GM18868 (cell line): ENCODE measurements at regions not wholly inside any gene's neighbourhood (a gene's known extent, or its start where the extent isn't known, plus 50 kb on each side); places are given as distances from the start of the nearest gene placed in this dataset.

Experiments used
- ATAC-seq: cut with Tn5 transposase; IDR thresholded peaks from one replicate; pipeline ENCODE4 v1.9.1; 2021; ENCODE audit warnings: mild to moderate bottlenecking, moderate library complexity; ENCODE audit not compliant: unreplicated experiment

DNA sequence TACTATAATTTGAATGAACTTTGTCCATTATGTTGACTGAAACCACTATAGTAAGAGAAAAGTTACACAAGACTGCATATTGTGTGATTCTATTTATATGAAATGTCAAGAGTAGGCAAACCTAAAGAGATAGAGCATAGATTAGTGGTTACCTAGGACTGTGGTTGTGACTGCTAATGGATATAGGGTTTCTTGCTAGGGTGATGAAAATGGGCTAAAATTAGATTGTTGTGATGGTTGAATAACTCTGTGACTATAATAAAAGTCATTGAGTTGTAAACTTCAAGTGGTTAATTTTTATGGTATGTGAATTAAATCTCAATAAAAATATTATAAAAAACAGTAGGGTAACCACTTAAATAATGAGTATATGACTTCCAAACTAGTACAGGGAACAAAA is 142.9 kb upstream of the AHR start:
- peak; percentile 30 for ATAC-seq

DNA sequence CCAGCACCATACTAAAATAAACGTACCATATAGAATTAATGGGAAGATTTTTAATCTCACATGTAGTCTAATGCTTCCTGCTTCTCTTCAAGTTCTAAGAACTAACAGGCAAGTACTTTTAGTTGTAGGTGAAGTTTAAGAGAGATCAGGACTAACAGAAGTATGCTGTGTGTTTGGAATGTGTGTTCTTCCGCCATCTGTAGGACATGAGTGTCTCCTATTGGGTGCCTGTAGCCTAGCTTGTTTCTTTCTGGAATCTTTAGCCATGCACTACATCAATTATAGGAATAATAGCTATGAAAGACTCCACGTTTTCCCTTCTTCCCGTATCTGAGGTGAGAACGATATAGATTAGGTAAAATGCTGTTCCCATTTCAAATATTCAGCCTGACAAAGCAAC is 140.2 kb upstream of the AHR start:
- no peak for ATAC-seq

DNA sequence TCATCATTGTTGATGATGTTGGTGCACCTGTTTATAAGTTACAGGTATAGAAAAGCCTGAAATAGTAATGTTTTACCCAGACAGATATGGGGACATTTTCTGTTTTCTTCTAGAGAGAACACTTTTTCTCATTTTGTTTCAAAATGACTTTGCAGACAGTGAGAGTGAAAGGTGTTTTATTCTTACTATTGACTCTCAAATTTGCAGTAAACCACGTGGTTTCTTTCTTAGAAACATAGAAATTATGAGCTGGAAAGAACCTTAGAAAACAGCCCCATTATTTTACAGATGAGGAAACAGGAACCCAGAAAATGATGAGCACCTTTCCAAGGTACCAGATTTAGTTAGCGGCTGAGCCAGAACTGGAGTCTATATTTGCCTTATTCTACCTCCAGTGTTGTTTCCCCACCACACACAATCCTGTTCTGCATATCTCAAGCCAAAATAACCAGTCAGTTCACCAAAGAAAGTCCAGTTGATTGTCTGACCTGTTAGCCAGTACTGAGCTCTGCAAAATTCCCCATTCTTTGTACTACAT is 138.9 kb upstream of the AHR start:
- peak; percentile 85 for ATAC-seq

DNA sequence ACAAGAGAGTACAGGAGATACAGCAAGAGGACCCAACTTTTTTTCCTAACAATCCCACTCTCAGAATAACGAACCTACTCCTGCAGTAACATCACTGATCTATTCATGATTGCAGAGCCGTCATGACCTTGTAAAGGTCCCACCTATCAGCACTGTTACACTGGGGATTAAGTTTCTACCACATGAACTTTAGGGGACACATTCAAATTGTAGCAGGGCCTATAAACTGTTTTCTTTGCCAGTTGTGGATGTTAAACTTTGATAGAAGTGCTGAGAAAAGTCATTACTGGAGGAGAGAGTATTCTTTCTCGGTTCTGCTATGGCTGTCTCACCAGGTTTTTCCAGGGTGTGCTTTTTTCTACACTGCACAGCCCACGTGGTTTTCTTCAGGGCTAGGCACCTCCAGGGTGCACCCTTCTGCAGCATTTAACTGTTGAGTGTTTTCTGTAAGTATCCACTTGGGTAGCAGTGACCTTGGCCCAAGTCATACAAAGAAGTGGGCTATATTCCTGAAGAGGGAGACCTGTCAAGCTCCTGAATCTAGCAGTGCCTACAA is 131.6 kb upstream of the AHR start:
- ATAC-seq = peak; percentile 99

DNA sequence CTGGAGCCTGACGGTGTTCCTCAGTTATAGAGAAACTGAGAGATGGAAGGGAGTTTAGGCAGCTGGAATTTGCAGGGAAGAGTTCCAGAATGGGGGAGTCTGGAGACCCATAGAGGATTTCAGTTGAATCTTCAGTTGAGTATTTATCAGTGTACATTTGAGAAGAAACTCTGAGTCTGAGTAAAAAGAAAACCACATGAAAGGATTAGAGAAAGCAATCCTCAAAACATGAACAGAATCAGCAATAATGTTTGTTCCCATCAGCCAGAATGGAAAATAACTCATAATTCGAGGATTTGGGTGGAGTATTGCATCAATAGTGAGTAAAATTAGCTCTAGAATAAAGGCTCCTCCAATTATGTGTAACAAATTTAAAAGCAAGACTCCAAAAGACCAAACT is 130.0 kb upstream of the AHR start:
- ATAC-seq = peak; percentile 32

DNA sequence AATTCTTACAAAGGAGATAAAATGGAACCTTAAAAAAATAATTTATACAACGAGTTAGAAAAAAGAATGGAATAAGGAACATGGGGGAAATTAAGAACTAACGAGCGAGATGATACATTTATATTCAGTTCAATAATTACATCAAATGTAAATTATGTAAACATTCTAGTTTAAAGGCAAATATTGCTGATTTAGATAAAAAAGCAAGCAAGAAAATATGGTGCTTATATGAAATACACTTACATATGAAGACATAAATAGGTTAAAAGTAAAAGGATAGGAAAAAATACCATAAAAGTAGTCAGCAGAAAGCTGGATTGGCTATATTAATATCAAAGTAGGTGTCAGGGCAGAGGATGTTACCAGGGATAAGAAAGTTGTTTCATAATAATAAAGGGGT is 127.0 kb upstream of the AHR start:
- ATAC-seq = no peak

DNA sequence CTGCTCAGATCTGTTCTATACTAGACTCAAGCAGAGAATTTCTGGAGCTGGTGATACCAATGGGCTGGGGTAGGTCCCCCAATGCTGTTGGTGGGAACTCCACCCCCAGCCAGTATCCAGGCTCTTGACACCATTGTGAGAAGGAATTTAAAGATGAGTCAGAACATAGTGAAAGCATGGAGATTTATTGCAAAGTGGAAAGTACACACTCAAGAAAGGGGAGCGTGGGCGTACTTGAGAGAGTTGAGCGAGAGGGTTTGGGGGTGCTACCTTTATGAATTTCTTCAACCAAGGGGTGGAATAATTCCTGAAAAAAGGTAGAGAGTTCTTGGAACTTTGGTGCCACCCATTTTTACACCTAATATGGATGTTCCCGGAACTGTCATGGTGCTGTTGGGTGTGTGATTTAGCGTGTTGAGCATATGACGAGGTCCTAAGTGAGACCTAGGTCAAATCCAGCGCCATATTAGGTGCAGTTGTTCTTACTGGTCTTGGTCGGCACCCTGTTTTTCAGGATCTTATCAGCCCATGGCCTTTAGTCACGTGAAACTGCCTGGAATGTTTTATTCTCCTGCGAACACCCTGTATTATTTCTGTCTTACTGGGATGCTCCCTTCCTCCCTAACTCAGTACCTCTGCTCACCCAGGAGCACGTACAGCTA is 122.0 kb upstream of the AHR start:
- ATAC-seq = no peak

DNA sequence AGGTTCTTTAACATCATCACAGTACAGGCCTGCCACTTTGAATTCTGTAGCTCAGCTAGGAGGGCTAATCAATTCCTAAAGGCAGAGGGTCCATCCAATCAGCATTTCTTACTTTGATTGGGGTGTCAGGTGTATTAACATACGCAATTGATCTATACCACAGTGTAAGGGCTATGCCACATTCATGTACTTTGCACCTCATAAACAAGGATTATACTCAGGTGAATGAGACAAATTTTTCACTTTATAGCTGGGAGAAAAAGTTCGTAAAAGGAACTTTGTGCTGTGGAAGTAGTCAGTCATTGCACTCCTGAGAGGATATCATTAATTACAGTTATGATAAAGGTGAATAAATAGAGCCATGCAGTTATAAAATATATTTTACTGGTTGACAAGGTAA is 119.9 kb upstream of the AHR start:
- no peak for ATAC-seq

DNA sequence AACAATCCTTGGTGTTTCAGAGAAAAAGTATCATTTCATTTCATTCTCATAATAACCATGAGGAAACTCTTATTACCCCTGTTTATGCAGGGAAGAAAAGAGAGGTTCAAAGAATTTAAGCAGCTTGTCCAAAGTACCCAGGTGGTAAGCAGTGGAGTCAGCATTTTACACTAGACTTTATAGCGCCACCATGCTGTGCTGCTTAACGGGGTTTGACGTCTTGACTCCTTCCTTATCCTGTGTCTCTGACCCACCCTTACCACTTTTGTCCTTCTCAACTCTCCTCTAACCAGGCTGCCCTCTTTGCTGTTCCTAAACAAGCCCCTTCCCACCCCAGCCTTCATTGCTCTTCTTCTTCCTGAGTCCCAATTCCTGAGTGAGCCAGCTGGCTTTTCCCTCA is 117.0 kb upstream of the AHR start:
- no peak for ATAC-seq

DNA sequence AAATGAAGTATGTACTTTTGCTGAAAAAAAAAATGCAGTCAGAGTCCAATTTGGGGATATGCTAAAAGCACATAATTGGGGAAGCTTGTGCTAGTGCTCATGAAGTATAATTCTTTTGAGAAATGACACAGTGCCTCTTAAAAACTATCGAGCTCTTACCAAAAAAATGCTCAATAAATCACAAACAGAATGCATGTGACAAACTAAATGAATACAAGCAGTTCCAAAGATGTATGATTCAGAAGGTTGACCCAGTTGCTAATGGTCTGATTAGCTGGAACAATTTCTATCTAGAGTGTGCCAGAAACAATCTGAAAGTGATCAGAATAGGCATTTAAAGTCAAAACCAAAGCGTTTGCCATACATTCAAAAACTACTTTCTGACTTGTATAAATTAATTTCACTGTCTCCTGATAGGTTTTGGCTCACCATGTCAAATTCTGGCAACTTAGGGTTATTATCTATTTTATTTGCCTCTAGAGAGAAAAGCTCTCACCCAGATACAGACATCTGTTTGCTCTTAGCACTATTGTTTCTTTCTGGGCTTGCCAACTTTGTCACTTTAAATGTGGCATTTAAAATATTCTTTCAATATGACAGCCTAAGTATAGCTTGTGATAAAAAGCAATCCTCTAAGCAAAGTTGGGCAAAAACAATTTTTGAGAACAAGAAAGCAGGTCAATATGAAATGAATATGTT is 114.7 kb upstream of the AHR start:
- ATAC-seq = no peak

DNA sequence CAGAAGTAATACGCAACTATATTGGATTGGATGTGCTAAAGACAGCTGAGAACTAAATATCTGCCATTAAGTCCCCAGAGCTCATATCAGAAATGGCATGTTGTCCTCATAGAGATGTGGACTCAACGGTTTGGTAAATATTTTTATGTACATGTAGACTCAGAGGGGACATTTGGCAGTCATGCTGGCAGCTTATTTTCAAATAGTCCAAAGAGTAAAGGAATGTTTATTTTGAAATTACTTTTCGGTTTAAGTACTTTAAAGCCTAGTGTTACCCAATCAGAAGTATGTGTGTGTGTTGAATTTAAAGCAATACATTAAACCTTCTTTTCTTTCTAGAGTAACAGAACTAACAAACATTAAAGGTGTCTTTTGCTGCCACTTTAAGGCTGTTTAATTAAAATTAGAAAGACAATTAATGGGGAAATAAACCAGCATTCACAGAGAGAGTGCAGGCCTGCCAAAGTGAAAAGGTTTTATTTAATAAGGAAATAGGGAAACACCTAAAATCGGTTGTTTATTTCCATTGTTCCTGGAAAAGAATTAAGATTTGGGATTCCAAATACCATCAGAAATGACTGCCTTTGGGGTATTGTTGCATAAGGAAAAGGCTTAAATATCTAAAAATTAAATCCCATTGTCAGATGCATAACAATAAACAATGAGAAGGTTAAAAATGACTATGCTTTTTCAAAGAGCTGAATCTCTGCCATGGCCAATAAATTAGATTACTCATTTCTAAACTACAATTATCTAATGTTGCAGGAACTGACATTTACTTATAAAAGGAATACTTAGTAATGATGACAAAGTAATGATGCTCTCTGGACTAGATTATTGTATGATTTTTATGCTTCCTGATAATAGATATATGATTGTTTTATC is 113.4 kb upstream of the AHR start:
- ATAC-seq = peak; percentile 44

DNA sequence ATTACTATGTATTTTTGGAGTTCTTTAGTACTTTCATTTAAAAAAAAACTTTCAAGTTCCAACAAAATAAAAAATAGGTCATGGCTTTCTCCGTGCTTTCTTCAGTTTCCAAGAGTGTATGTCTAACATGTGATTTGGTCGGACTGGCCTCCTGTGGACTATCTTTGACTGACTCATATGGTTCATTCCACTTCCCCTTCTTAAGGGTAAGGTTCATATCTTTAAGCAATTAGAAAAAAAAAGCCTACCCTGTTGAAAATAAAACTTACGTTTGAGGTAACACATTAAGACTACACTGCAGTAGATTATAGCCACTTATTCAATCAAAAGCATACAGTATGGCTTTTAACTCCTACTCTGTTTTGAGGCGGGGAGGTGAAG is 112.8 kb upstream of the AHR start:
- ATAC-seq = peak; percentile 100

DNA sequence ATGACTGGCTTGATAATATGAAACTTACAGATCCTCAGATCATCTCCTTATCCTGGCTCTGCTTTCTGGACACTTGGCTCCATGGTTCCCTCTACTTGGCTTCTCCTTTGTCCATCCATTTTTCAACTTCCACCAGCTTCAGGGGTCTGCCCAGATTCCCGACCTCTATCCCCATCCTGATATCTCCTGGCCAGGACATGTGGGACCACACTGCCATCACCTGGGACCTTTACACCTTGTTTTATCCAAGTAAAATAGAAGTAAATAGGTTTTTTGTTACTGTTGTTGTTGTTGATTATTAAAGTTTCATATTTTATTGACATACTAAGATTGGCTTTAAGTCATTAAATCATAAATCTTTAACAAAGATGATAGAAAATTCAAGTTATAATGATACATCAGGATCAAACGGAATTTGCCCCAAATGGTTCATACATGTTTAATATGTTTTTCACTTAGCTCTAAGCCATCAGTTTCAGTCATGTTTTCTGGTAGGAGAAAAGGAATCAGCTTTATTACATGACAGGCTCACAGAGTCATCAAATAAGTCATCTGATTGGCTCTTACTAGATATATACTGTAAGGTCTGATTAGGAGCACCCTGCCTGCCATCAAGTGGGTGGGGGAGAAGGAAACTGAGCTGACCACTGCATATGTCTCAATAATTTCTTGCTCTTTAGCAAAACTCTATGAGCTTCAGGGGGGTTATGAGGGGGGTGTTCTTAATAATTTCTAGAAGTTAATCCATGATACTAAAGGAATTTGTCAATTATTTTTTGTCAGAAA is 111.5 kb upstream of the AHR start:
- no peak for ATAC-seq

DNA sequence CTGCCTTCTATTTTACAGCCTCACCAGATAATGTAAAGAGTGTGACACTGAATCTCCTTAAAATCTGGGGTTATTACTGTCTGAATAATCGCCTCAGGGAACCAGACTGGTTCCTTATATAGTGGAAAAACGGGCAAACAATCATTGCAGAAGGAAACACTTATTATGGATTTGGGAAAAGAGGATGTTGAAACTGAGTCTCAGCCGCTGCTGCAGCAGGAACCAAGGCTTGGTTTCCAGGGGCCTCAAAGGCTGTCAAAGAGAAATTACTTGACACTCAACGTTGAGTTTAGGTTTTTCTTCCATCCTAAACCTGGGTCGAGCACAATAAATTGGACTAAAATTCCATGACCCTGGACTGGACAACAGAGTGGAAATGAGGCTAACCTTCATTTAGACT is 103.8 kb upstream of the AHR start:
- no peak for ATAC-seq

DNA sequence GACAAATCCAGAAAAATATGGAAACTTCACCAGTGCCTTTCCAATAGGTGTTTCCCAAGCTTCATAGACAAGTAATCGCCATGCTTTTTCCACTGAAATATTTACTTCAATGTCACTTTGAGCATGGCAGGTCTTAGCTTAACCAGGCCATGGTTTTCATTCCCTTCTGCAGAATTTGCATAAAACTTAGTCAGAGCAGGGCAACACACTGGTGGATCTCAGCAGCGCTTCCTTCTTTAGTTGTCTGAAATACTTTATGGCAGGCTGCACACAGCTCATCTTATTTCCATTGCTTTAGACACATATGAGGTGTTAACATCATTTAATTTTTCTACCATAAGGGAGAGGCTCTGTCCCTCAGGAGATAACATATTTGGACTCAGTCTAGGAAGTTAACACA is 102.9 kb upstream of the AHR start:
- ATAC-seq = peak; percentile 84

DNA sequence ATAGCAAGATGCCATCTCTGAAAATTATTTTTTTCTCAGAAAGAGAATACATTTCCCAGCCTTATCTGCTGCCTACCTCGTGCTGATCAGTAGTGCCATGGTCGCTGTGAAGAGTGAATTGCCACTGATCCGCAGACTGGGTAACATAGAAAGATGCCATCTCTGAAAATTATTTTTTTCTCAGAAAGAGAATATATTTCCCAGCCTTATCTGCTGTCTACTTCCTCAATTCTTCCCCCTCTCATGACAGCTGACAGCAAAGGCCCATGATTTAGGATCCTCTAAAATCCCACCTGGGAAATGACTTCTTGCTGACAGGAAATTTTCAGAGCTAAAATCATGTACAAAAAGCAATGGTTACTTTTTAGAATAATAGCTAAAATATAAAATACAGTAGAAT is 92.5 kb upstream of the AHR start:
- no peak for ATAC-seq

DNA sequence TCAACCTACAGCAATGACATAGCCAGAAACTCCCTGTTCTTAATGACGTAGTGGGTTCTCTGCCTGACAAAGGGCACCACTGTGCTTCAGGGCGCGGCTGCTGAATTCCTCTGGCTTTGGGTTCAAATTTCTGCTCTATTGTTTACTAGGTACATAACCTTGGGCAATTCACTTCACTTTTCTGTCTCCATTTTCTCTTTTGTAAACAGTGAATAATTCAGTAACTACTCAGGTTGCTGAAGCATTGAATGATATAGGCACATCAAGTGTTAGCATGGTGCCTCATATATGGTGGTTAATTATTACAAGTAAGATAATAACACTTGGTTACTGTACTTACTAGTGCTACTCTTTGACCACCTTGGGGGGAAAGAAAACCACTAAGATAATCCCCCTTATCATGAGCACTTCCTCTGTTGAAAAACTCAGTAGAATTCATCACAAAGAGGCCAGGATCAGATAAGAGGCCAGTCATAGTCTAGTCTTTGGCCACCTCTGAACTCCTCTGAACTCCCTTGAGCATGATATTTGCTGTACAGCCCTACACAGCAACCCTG is 92.0 kb upstream of the AHR start:
- ATAC-seq = no peak

DNA sequence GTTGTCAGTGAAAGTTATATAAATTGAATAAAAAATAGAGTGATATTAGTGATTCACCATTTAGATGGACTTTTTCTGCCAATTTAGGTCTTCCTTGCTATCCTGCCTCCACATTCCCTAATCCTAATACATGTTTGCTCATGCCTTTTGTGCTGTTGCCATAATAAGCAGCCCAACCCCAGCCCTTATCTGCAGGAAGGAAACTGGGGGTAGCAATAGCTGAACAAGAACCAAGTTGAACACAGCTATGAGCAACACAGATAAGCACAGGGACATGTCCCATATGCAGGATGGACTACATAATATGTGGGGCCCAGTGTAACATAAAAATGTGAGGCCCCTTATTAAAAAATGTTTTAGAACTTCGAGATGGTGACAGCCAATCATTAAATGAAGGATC is 91.2 kb upstream of the AHR start:
- ATAC-seq = no peak

DNA sequence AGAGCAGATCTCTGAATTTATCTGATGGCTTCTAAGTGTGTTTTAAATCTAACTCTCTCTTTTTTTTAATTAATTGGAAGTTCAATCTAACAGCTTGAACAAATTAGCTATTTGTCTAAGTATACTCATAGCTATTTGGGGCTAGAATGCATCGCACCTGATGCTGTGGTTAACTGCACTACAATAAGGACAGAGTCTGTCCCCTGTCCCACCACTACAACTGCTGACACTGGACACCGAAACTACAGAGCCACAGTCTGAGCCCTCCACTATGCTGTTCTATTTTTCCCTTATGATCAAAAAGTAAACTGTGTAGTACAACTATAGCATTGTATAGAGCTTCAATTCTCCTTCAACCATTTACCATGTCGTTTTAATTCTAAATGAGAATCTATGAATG is 89.4 kb upstream of the AHR start:
- no peak for ATAC-seq

DNA sequence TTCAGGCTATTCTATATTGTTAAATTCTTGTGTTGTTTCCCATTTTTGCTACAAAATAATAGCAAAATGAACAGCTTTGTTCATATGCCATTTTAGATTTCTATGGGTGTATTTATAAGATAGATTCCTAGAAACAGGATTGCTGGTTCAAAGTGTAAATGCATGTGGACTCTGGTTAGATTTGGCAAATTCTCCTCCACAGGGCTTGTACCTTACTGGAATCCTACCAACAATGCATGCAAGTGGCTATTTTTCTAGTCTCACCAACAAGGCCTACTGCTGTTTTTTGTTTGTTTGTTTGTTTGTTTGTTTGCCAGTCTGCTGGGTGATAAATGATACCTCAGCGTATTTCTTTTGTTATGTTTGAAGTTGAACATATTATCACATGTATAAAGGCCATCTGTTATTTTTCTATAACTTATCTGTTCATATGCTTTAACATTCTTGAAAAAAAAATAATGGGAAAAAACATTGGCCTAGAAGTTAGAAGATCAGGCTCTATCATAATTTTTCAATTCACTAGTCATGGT is 87.1 kb upstream of the AHR start:
- ATAC-seq = no peak
